GM12878 (cell line): ENCODE measurements at regions not wholly inside any gene's neighbourhood (a gene's known extent, or its start where the extent isn't known, plus 50 kb on each side); places are given as distances from the start of the nearest gene placed in this dataset.

Experiments used
- EZH2 ChIP-seq: IDR thresholded peaks from 2 replicates; pipeline ENCODE4 v1.6.1; 2012; ENCODE audit warnings: low read depth, mild to moderate bottlenecking, control low read depth, inconsistent platforms, low read length, borderline replicate concordance; ENCODE audit not compliant: control insufficient read depth
- FOXM1 ChIP-seq: IDR thresholded peaks from 2 replicates; pipeline ENCODE4 v1.6.1; 2012; ENCODE audit warnings: low read depth, mild to moderate bottlenecking, inconsistent platforms, low read length, moderate library complexity
- POLR2A ChIP-seq: IDR thresholded peaks from 2 replicates; pipeline ENCODE4 v1.6.1; 2011; ENCODE audit warnings: low read depth, mild to moderate bottlenecking, low read length
- POLR2AphosphoS5 ChIP-seq: IDR thresholded peaks from 2 replicates; pipeline ENCODE4 v1.6.1; 2011; ENCODE audit warnings: mild to moderate bottlenecking, low read length, inconsistent platforms
- SIN3A ChIP-seq: IDR thresholded peaks from 2 replicates; pipeline ENCODE4 v1.6.1; 2012; ENCODE audit warnings: low read depth, low read length, improper control_type of control experiment
- TCF7 ChIP-seq: IDR thresholded peaks from 2 replicates; pipeline ENCODE4 v1.6.1; 2014; ENCODE audit warnings: antibody characterized with exemption, borderline replicate concordance
- ZNF274 ChIP-seq: IDR thresholded peaks from one replicate; pipeline ENCODE4 v1.8.0; 2011; ENCODE audit not compliant: insufficient read length, insufficient read depth
- ZSCAN29 ChIP-seq: fragments of 450-650 bp; IDR thresholded peaks from 2 replicates; pipeline ENCODE4 v1.6.1; 2017; ENCODE audit warnings: mild to moderate bottlenecking, moderate library complexity
- TF ChIP-seq, protein P1 (sequence below): IDR thresholded peaks from 2 replicates; pipeline ENCODE4 v1.6.1; 2012; ENCODE audit warnings: low read depth, low read length, improper control_type of control experiment
- TF ChIP-seq, protein P2 (sequence below): fragments of 450-650 bp; IDR thresholded peaks from 2 replicates; pipeline ENCODE4 v1.6.1; 2016; ENCODE audit warnings: mild to moderate bottlenecking
- TF ChIP-seq, protein P3 (sequence below), 3 experiments: IDR thresholded peaks in 2 of 3; conservative IDR thresholded peaks in 1 of 3; 2 replicates each; pipeline ENCODE4 v1.5.1; 2011; ENCODE audit warnings: low read depth in 3 of 3, low read length in 3 of 3, mild to moderate bottlenecking in 3 of 3, control low read depth in 2 of 3, moderate library complexity in 2 of 3, inconsistent platforms in 1 of 3, mixed read lengths in 1 of 3; ENCODE audit not compliant: control insufficient read depth in 2 of 3, insufficient read depth in 1 of 3; ENCODE audit errors: extremely low read depth in 1 of 3

DNA sequence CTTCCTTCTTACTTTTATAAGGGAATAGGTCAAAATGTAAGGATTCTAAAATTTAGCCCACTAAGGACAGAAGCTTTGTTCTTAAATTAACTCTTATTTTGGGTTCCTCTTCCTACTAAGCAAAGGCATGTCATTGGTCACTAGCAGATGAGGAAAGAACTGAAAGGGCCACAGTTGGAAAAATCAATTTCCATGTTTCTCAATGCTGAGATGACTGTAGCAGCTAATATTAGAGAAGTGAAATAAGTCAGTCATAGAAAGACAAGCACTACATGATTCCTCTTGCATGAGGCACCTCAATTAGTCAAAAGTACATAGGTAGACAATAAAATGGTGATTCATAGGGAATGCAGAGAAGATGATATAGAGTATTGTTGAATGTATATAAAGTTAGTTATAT, 353.7 kb downstream of the RSL24D1 start:
- TF ChIP-seq, protein P1, sequence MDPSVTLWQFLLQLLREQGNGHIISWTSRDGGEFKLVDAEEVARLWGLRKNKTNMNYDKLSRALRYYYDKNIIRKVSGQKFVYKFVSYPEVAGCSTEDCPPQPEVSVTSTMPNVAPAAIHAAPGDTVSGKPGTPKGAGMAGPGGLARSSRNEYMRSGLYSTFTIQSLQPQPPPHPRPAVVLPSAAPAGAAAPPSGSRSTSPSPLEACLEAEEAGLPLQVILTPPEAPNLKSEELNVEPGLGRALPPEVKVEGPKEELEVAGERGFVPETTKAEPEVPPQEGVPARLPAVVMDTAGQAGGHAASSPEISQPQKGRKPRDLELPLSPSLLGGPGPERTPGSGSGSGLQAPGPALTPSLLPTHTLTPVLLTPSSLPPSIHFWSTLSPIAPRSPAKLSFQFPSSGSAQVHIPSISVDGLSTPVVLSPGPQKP = no peak
- TF ChIP-seq POLR2A = no peak
- TF ChIP-seq FOXM1 = no peak
- no peak for TF ChIP-seq SIN3A
- TF ChIP-seq ZSCAN29 = no peak
- no peak for TF ChIP-seq ZNF274
- TF ChIP-seq, protein P2, sequence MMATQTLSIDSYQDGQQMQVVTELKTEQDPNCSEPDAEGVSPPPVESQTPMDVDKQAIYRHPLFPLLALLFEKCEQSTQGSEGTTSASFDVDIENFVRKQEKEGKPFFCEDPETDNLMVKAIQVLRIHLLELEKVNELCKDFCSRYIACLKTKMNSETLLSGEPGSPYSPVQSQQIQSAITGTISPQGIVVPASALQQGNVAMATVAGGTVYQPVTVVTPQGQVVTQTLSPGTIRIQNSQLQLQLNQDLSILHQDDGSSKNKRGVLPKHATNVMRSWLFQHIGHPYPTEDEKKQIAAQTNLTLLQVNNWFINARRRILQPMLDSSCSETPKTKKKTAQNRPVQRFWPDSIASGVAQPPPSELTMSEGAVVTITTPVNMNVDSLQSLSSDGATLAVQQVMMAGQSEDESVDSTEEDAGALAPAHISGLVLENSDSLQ = no peak
- TF ChIP-seq, protein P3, sequence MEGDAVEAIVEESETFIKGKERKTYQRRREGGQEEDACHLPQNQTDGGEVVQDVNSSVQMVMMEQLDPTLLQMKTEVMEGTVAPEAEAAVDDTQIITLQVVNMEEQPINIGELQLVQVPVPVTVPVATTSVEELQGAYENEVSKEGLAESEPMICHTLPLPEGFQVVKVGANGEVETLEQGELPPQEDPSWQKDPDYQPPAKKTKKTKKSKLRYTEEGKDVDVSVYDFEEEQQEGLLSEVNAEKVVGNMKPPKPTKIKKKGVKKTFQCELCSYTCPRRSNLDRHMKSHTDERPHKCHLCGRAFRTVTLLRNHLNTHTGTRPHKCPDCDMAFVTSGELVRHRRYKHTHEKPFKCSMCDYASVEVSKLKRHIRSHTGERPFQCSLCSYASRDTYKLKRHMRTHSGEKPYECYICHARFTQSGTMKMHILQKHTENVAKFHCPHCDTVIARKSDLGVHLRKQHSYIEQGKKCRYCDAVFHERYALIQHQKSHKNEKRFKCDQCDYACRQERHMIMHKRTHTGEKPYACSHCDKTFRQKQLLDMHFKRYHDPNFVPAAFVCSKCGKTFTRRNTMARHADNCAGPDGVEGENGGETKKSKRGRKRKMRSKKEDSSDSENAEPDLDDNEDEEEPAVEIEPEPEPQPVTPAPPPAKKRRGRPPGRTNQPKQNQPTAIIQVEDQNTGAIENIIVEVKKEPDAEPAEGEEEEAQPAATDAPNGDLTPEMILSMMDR (IDR thresholded peaks at IDR 0.05 in 2 of 3, conservative IDR thresholded peaks at IDR 0.05 in 1 of 3; ENCODE audit: control insufficient read depth in 2 of 3, extremely low read depth in 1 of 3, insufficient read depth in 1 of 3, low read depth in 3 of 3, low read length in 3 of 3) = no peak
- TF ChIP-seq TCF7 = no peak
- TF ChIP-seq POLR2AphosphoS5 = no peak
- no peak for TF ChIP-seq EZH2
